Right forelimb (tissue), 1 donor: ENCODE measurements at regions not wholly inside any gene's neighbourhood (a gene's known extent, or its start where the extent isn't known, plus 50 kb on each side); places are given as distances from the start of the nearest gene placed in this dataset.
"Not testable (repeated sequence)": the region's sequence is repeated elsewhere in the genome, so short reads cannot be mapped to it uniquely, and the experiment has no call there.

Experiments used
- DNase-seq: peaks from one replicate; pipeline ENCODE4 v3.0.0-alpha.2; 2018

- no peak for DNase-seq
These were observed 240.1 kb downstream of the TFAP2A start for GRCh38 chr6:10174761-10175160.

DNA sequence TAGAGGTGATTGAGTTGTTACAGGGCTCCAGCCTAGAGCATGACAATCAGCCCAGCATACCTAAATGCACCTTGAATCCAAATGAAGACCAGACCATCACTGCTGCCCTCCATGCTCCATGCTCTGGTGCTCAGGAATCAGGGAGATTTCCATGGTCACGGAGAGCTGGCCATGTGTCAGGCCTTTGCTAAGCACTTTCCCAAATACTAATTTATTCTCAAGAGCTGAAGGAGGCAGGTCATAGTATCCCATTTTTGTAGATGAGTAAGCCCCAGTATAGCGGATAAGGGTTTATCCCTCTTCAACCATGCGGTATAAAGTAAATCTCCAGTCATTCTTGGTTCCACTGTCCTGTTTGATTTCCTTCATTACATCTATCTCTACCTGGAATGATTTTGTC is 240.8 kb downstream of the TFAP2A start:
- no peak for DNase-seq

DNA sequence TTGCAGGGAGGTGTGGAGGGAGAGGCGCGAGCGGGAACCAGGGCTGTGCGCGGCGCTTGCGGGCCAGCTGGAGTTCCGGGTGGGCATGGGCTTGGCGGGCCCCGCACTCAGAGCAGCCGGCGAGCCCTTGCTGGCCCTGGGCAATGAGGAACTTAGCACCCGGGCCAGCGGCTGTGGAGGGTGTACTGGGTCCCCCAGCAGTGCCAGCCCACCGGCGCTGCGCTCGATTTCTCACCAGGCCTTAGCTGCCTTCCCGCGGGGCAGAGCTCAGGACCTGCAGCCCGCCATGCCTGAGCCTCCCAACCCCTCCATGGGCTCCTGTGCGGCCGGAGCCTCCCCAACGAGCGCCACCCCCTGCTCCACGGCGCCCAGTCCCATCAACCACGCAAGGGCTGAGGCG is 243.2 kb downstream of the TFAP2A start:
- not testable (repeated sequence) for DNase-seq

DNA sequence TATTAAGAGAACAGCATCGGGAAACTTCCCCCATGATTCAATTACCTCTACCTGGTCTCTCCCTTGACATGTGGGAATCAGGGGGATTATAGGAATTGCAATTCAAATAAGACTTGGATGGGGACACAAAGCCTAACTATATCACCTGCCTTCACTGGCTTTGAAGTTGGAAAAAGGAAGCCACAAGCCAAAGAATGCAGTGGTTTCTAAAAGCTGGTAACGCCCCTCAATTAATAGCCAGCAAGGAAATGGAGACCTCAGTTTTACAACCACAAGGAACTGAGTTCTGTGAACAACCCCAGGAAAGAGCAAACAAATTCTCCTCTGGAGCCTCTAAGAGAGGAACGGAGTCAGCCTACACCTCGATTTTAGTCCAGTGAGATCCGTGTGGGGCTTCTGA is 244.1 kb downstream of the TFAP2A start:
- DNase-seq = no peak

GRCh38 chr6:10166031-10166430 is 248.8 kb downstream of the TFAP2A start:
- no peak for DNase-seq

DNA sequence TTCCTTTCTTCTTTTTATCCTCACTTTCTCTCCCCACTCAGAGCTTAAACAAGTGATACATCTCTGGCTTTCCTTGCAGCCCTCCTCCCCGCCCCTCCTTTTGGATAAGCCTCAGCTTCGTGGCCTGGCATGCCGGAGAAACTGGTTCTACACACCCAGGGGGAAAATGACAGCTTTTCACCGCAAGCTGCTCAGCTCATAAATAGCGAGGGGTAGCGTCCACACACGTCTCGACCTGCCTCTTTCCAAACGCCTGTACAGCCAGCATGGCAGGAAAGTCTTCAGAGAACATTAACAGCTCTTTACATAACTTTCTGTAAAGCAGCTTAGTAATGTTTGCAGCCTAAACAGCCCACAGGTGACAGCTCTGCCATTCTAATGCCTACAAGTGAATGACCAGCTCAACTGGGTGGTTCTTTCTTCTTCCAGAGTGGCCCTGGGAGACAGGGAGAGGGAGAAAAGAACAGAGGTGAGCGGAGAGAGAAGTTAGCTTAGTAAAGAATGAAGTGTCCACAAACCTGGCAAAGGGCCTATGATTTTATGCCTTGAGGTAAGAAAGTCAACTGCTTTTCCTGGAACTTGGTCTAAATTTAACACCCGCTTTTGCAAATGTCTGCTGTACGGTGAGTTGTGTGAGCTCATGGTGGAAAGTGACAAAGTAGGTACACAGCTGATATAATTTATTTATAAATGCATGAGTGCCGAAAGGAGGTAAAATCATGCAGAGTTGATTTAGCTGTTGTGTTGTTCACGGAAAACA is 251.5 kb downstream of the TFAP2A start:
- peak; percentile 47 for DNase-seq

- no peak for DNase-seq
These were observed 258.0 kb downstream of the TFAP2A start for GRCh38 chr6:10156875-10157274.

GRCh38 chr6:10154251-10154650 is 260.6 kb downstream of the TFAP2A start:
- no peak for DNase-seq

DNA sequence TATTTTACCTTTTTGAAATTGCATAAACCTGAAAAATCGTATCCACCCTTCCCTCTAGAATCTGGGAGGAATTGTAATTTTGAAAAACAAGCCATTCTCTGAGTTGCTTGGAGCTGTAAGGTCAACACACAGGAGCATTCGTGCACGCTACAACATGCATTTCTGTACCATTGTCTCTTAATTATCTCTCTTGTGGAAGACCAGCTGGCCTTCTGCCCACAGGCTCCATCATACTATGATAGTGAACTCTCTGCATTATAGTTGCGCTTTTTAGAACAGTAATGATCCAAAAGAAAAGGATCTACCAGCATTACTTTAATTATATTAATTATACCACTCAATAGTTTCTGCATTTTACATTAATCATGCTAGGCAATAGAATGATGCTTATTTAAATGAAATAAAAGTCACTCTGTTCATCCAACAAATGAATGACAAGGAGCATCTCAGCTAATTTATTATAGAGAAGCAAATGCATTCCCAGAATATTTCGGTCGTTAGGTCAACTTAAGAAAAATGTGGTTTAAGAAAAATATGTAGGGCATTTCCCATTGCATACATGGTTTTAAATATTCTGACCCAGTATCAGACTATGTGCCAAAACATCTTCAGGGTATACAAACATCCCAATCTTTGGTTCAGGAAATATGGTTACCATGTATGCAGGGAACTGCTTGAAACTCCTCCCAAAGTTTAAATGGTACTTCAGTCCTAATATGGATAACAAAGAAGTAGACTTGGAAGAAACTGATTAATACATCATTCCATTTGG is 263.5 kb downstream of the TFAP2A start:
- DNase-seq = no peak

DNA sequence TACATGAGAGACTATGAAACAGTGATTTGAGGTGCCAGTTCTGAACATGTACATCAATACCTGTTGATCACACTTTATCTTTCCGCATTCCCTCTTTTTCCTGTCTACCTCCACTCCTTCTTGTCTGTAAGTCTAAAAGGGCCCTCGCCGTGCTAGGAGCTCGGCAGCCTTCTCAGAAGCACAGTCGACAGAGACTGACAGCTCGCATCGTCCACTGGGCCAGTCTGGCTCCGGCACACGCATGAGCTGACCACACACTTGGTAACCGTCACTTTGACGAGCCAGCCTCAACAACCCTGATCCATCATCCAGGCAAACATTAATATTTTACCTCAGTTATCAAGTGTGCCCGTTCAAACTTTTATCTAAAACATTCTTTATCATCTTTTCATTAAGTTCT is 265.3 kb downstream of the TFAP2A start:
- DNase-seq = no peak

DNA sequence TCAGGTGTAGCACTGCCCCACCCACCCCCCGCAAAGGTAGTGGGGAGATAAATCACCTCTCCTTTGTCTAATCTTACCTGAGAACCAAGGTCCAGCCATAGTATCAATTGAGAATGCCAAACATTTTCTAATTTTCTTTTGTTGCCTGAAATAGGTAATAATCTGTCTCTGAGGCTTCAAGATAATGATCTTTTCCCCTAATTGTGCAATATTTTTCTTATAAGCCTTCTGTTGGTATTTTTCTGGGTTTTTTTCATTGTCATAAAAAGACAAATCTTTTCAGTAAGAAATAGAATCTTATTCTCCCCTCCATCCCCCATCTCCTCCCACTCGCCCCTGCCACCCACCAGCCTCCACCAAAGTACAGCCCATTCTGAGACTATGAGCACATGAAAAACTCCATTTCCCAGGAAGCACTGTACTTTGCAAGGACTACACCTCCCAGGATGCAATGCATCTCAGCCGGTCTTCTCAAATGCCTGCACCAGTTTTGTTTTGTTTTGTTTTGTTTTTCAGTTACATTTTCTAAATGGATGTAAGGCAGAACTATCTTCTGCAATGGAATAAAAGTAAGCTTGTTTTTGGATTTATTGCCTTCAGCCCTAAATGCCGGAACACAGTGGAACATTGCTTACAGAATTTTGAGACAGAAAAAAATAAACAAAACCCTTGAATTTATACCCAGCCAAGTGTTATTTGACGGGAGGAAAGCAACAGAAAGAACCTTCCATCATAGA is 268.0 kb downstream of the TFAP2A start:
- DNase-seq = no peak

DNA sequence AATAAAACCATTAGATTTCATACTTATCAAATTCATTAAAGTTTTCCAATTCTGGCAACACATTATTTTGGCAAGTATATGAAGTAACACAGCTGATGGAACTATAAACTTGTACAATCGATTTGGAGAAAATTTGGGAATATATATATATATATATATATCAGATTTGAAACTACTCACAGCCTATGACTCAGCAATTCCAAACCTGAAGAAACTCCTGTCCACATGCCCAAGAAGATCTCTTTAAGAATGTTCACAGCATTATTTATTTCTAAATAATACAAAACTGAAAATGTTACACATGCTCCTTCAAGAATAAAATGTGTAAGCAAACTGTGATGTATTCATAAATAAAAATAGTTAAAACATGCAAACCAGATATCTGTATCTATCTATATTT is 270.1 kb downstream of the TFAP2A start:
- DNase-seq = no peak

DNA sequence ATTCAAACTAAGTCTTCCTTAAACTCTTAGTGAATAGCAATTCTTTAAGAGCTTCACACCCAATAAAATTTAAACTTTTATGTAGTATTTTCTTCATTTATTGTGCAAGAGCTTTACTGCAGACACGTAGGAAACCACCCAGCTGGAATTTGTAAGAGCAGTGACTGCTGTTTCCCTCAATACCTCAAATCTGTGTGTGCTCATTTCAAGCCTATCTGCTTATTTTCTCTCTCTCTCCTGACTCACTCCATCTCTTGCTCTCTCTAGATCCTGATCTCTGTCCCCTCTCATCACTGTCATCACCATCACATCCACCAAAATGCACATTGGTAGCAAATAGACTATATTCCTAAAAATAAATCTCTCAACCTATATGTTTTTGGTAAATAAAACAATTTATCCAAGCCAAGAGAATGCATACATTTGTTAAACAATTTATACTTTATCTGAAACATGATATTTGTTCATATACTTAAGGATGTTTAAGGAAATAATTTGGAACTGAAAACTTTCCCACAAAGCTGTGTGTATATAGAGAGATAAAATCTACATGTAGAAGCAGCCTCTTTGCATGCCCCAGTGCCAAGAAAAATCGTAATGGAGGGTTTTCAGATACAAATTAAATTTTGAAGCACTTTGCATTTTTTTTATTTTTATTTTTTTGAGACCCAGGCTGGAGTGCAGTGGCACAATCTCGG is 273.0 kb downstream of the TFAP2A start:
- no peak for DNase-seq

DNA sequence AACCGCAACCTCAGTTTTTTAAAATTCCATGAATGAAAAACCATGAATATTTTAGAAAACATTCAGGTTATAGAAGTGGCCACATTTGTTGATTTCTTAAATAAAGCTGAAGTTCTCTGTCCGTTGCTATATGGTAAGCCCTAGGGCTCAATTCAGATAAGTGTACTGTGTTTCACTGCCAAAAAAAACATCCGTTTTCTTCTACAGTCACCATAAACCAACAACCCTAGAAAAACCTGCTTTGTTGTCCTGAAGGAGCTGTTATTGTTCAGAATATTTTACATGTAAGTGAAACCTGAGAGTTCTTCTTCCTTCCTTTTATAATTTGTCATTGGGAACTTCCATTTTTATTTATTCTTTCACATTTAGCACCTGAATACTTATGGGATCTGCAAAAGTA is 274.1 kb downstream of the TFAP2A start:
- no peak for DNase-seq

- no peak for DNase-seq
These were observed 274.7 kb downstream of the TFAP2A start for GRCh38 chr6:10140136-10140535.

GRCh38 chr6:10138917-10139316 is 276.0 kb downstream of the TFAP2A start:
- DNase-seq = no peak

- no peak for DNase-seq
These were observed 278.2 kb downstream of the TFAP2A start for GRCh38 chr6:10136636-10137035.

- not testable (repeated sequence) for DNase-seq
These were observed 280.7 kb downstream of the TFAP2A start for GRCh38 chr6:10134185-10134584.

DNA sequence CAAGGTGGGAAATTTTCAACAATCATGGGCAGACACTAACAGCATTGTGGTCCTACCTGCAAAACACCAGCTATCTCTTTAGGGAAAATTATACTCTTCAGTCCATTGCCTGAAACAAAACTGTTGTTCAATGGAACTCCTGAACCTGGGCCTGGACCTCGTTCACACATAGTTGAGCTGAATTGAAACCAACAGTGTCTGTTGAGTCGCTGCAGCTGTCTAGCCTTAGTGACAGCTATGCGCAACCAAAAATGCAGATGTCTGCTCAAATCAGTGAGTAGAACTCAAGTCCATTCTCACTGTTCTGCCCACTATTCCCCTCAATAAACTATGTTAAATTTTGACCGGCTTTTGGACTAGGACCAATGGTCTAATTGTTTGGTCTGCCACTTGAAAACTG is 286.2 kb downstream of the TFAP2A start:
- DNase-seq = no peak

- no peak for DNase-seq
These were observed 292.7 kb downstream of the TFAP2A start for GRCh38 chr6:10122164-10122563.

DNA sequence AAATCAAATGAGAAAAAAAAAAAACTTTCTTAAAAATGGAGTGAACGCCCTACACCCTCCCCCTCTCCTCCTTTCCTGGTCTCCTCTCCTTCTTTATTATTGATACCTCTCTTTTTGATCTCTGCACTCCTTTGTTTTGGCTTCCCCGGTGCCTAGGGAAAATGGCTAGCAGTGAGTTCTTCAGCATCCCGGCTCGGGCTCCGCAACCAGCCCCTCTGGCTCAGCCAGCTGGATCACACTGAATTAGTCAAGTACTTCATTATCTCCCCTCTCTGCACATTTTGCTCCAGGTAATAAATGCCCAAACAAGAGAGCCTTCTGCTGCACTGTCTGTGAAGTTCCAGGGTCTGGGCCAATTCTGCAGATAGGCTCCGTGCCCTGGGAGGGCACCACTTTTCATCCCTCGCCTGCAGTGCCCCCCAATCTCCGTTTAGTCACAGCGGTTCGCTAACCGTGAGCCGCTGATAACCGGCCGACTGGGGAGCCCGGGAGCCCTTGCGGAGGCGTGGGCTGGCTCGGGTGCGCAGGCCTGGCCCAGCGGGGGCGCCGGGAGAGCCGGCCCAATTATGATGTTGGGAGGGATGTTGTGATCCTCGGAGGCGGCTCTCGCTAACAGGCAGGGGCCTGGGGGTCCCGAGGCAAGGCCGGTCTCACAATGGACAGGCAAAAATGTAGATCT is 301.9 kb downstream of the TFAP2A start:
- DNase-seq = no peak

GRCh38 chr6:10111975-10112374 is 302.9 kb downstream of the TFAP2A start:
- no peak for DNase-seq
